DND-41 (cell line): ENCODE measurements at regions not wholly inside any gene's neighbourhood (a gene's known extent, or its start where the extent isn't known, plus 50 kb on each side); places are given as distances from the start of the nearest gene placed in this dataset.
"Not testable (repeated sequence)": the region's sequence is repeated elsewhere in the genome, so short reads cannot be mapped to it uniquely, and the experiment has no call there.

Experiments used
- ATAC-seq: fragments of 200-7000 bp; cut with Tn5 transposase; 3 replicates; pipeline ENCODE4 v1.9.1; 2021; ENCODE audit warnings: low read depth; ENCODE audit not compliant: insufficient read depth
- DNase-seq: peaks from one replicate; pipeline ENCODE4 v3.0.0-alpha.2; 2020
- H2AFZ ChIP-seq: 2 replicates; pipeline ENCODE4 v1.6.0; 2012; ENCODE audit warnings: low read depth, low read length
- H3K27ac ChIP-seq: 2 replicates; pipeline ENCODE4 v1.5.1; 2012; ENCODE audit warnings: low read length, inconsistent platforms
- H3K27me3 ChIP-seq: fragments of 200-600 bp; sonication (generic); 2 replicates; pipeline ENCODE4 v1.6.0; 2012; ENCODE audit warnings: low read length, mild to moderate bottlenecking, inconsistent platforms; ENCODE audit not compliant: insufficient read depth, poor library complexity
- H3K36me3 ChIP-seq: 2 replicates; pipeline ENCODE4 v1.5.1; 2012; ENCODE audit warnings: low read length, inconsistent platforms; ENCODE audit not compliant: insufficient read depth
- H3K4me1 ChIP-seq: 2 replicates; pipeline ENCODE4 v1.5.1; 2012; ENCODE audit warnings: mild to moderate bottlenecking, low read length; ENCODE audit not compliant: insufficient read depth
- H3K4me2 ChIP-seq: 2 replicates; pipeline ENCODE4 v1.6.0; 2012; ENCODE audit warnings: mild to moderate bottlenecking, moderate library complexity, low read length, inconsistent platforms; ENCODE audit not compliant: insufficient read depth
- H3K4me3 ChIP-seq, 2 experiments: fragments of 200-600 bp in 1 of 2; shearing (Covaris generic) in 1 of 2; 2 replicates each; pipeline ENCODE4 v1.5.1; 2012 to 2016; ENCODE audit warnings: inconsistent platforms in 2 of 2, low read length in 2 of 2, mild to moderate bottlenecking in 2 of 2, low read depth in 1 of 2, moderate library complexity in 1 of 2
- H3K79me2 ChIP-seq: 2 replicates; pipeline ENCODE4 v1.6.0; 2012; ENCODE audit warnings: low read length, inconsistent platforms; ENCODE audit not compliant: insufficient read depth
- H3K9ac ChIP-seq: 2 replicates; pipeline ENCODE4 v1.6.0; 2012; ENCODE audit warnings: low read depth, mild to moderate bottlenecking, inconsistent platforms, low read length, moderate library complexity
- H3K9me3 ChIP-seq: 2 replicates; pipeline ENCODE4 v1.5.1; 2012; ENCODE audit warnings: low read length, moderate library complexity, mild to moderate bottlenecking, inconsistent platforms; ENCODE audit not compliant: insufficient read depth, severe bottlenecking
- H4K20me1 ChIP-seq: 2 replicates; pipeline ENCODE4 v1.6.0; 2012; ENCODE audit warnings: low read length; ENCODE audit not compliant: insufficient read depth
- CTCF ChIP-seq: IDR thresholded peaks from 2 replicates; pipeline ENCODE4 v1.5.1; 2012; ENCODE audit warnings: borderline replicate concordance, low read length, moderate library complexity, mild to moderate bottlenecking; ENCODE audit not compliant: poor library complexity, severe bottlenecking; ENCODE audit errors: extremely low read depth
- EZH2 ChIP-seq: IDR thresholded peaks from 3 replicates; pipeline ENCODE4 v1.6.1; 2012; ENCODE audit warnings: borderline replicate concordance, low read depth, mild to moderate bottlenecking, moderate library complexity, low read length, inconsistent platforms; ENCODE audit not compliant: severe bottlenecking

- no peak for ATAC-seq
- H3K27ac ChIP-seq = no peak overlapping the region
These were observed 194.0 kb downstream of the HTR1A start for GRCh38 chr5:63768221-63768620.

DNA sequence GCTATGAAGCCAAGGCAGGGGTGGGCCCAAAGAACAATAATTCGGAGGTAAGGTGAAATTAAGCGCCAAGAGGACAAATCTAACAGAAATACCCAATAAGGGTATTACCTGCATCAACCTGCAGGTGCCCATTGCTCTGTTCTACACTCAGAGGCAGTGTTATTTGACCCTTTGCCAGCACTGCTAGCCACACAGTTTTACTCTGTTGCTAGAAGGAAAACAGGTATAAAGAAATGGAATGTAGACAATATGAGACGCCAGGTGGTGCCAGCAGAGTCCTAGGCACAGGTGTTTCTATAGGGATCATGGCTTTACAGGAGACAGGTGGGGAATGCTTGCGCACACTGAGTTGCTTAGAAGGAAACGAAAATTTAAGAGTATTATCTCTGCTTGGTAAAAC is 201.3 kb downstream of the HTR1A start:
- Histone ChIP-seq H3K27ac (no peak overlapping the region), H2AFZ (no peak overlapping the region), H4K20me1 (no peaks in the 10 kb centered on the region), H3K36me3 (no peaks in the 10 kb centered on the region), H3K4me2 (no peak overlapping the region), H3K9me3 (no peaks in the 10 kb centered on the region), H3K27me3 (no peaks in the 10 kb centered on the region), H3K79me2 (no peaks in the 10 kb centered on the region), H3K4me3 (no peak overlapping the region), H3K4me1 (no peaks in the 10 kb centered on the region), H3K9ac (no peak overlapping the region)
- no peak for TF ChIP-seq EZH2
- no peak for TF ChIP-seq CTCF
- ATAC-seq (no peak), DNase-seq (no peak)

More at GRCh38 chr5:63768221-63768620, 194.0 kb downstream of the HTR1A start:
- H3K9ac ChIP-seq = no peak overlapping the region
- no peak for TF ChIP-seq EZH2
- TF ChIP-seq CTCF = no peak
- H2AFZ ChIP-seq = no peak overlapping the region
- no peaks in the 10 kb centered on the region for H3K4me1 ChIP-seq
- no peaks in the 10 kb centered on the region for H3K9me3 ChIP-seq
- no peak for DNase-seq
- no peak overlapping the region for H3K4me2 ChIP-seq
- no peaks in the 10 kb centered on the region for H3K36me3 ChIP-seq
- H3K27me3 ChIP-seq = no peaks in the 10 kb centered on the region
- no peaks in the 10 kb centered on the region for H4K20me1 ChIP-seq
- no peaks in the 10 kb centered on the region for H3K79me2 ChIP-seq
- H3K4me3 ChIP-seq = no peak overlapping the region

- no peak for ATAC-seq
- H3K27me3 ChIP-seq = no peaks in the 10 kb centered on the region
- no peaks in the 10 kb centered on the region for H3K79me2 ChIP-seq
These were observed 219.0 kb downstream of the HTR1A start for GRCh38 chr5:63743096-63743798.

DNA sequence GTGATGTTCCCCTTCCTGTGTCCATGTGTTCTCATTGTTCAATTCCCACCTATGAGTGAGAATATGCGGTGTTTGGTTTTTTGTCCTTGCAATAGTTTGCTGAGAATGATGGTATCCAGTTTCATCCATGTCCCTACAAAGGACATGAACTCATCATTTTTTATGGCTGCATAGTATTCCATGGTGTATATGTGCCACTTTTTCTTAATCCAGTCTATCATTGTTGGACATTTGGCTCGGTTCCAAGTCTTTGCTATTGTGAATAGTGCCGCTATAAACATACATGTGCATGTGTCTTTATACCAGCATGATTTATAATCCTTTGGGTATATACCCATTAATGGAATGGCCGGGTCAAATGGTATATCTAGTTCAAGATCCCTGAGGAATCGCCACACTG is 229.4 kb downstream of the HTR1A start:
- H3K36me3 ChIP-seq, H3K27ac ChIP-seq, H3K9ac ChIP-seq, H3K79me2 ChIP-seq, H3K9me3 ChIP-seq, ATAC-seq, H3K4me3 ChIP-seq, H4K20me1 ChIP-seq, DNase-seq, H3K27me3 ChIP-seq, H3K4me2 ChIP-seq, H2AFZ ChIP-seq, H3K4me1 ChIP-seq: not testable (repeated sequence)

More at GRCh38 chr5:63743096-63743798, 219.0 kb downstream of the HTR1A start:
- Histone ChIP-seq H3K36me3 (no peaks in the 10 kb centered on the region), H3K9ac (no peak overlapping the region), H3K4me1 (no peaks in the 10 kb centered on the region), H3K4me3 (no peak overlapping the region), H3K4me2 (no peak overlapping the region), H4K20me1 (no peaks in the 10 kb centered on the region), H3K9me3 (no peaks in the 10 kb centered on the region), H3K27ac (no peak overlapping the region), H2AFZ (no peak overlapping the region)
- TF ChIP-seq CTCF (no peak), EZH2 (no peak)
- no peak for DNase-seq
